Neural crest cell (in vitro differentiated cells): ENCODE measurements at regions not wholly inside any gene's neighbourhood (a gene's known extent, or its start where the extent isn't known, plus 50 kb on each side); places are given as distances from the start of the nearest gene placed in this dataset.
"Not testable (repeated sequence)": the region's sequence is repeated elsewhere in the genome, so short reads cannot be mapped to it uniquely, and the experiment has no call there.

Experiments used
- DNase-seq: peaks from one replicate; pipeline ENCODE4 v3.0.0; 2021; ENCODE audit warnings: low read depth, mixed read lengths, low spot score
- H3K27ac Mint-ChIP-seq: one replicate; pipeline ENCODE4 v1.8.0; 2021; ENCODE audit warnings: mild to moderate bottlenecking, mixed read lengths; ENCODE audit not compliant: unreplicated experiment
- H3K27me3 Mint-ChIP-seq: 2 replicates; pipeline ENCODE4 v1.8.0; 2021; ENCODE audit warnings: low read depth, mild to moderate bottlenecking, mixed read lengths
- H3K36me3 Mint-ChIP-seq: 2 replicates; pipeline ENCODE4 v1.8.0; 2021; ENCODE audit warnings: low read depth, mild to moderate bottlenecking, mixed read lengths
- H3K4me1 Mint-ChIP-seq: 2 replicates; pipeline ENCODE4 v1.8.0; 2021; ENCODE audit warnings: mixed read lengths
- H3K4me3 Mint-ChIP-seq: one replicate; pipeline ENCODE4 v1.8.0; 2021; ENCODE audit warnings: mild to moderate bottlenecking, mixed read lengths
- H3K9me3 Mint-ChIP-seq: 2 replicates; pipeline ENCODE4 v1.8.0; 2021; ENCODE audit warnings: mixed read lengths
- CTCF ChIP-seq: fragments of 200-600 bp; sonication (generic); conservative IDR thresholded peaks from 2 replicates; pipeline ENCODE4 v1.5.0; 2021; ENCODE audit warnings: antibody characterized with exemption, mild to moderate bottlenecking

- no peaks in the 10 kb centered on the region for H3K36me3 Mint-ChIP-seq
- H3K9me3 Mint-ChIP-seq, result no peaks in the 10 kb centered on the region
- H3K27me3 Mint-ChIP-seq, result peaks cover 8% of the 10 kb centered on the region
- TF ChIP-seq CTCF, result no peak
- H3K4me1 Mint-ChIP-seq, result no peaks in the 10 kb centered on the region
- H3K27ac Mint-ChIP-seq, result no peak overlapping the region
- H3K4me3 Mint-ChIP-seq, result no peak overlapping the region
- no peak for DNase-seq
These were observed 483.7 kb upstream of the ATXN8OS start for GRCh38 chr13:69623973-69624372.

GRCh38 chr13:69619651-69620050 lies 488.0 kb upstream of the ATXN8OS start:
- TF ChIP-seq CTCF, result no peak
- Mint-ChIP-seq H3K36me3 (no peaks in the 10 kb centered on the region), H3K4me1 (no peaks in the 10 kb centered on the region), H3K4me3 (no peak overlapping the region), H3K9me3 (no peaks in the 10 kb centered on the region), H3K27me3 (peaks cover 34% of the 10 kb centered on the region), H3K27ac (no peak overlapping the region)
- DNase-seq, result no peak

GRCh38 chr13:69618838-69619237 lies 488.8 kb upstream of the ATXN8OS start:
- H3K27me3 Mint-ChIP-seq, result peaks cover 40% of the 10 kb centered on the region
- no peaks in the 10 kb centered on the region for H3K4me1 Mint-ChIP-seq
- no peak for TF ChIP-seq CTCF
- H3K9me3 Mint-ChIP-seq, result peaks cover 2% of the 10 kb centered on the region
- no peak for DNase-seq
- no peak overlapping the region for H3K4me3 Mint-ChIP-seq
- no peaks in the 10 kb centered on the region for H3K36me3 Mint-ChIP-seq
- H3K27ac Mint-ChIP-seq, result no peak overlapping the region

GRCh38 chr13:69618393-69618792 lies 489.2 kb upstream of the ATXN8OS start:
- H3K27me3 Mint-ChIP-seq, result peaks cover 45% of the 10 kb centered on the region
- no peak overlapping the region for H3K4me3 Mint-ChIP-seq
- peaks cover 2% of the 10 kb centered on the region for H3K9me3 Mint-ChIP-seq
- no peak for DNase-seq
- no peaks in the 10 kb centered on the region for H3K36me3 Mint-ChIP-seq
- TF ChIP-seq CTCF, result no peak
- H3K27ac Mint-ChIP-seq, result no peak overlapping the region
- no peaks in the 10 kb centered on the region for H3K4me1 Mint-ChIP-seq

GRCh38 chr13:69617587-69617986 lies 490.0 kb upstream of the ATXN8OS start:
- Mint-ChIP-seq H3K36me3 (no peaks in the 10 kb centered on the region), H3K27ac (no peak overlapping the region), H3K27me3 (peaks cover 52% of the 10 kb centered on the region), H3K4me1 (no peaks in the 10 kb centered on the region), H3K9me3 (peaks cover 2% of the 10 kb centered on the region), H3K4me3 (no peak overlapping the region)
- DNase-seq, result no peak
- no peak for TF ChIP-seq CTCF

- no peak for DNase-seq
- Mint-ChIP-seq H3K4me3 (no peak overlapping the region), H3K27me3 (peaks cover 61% of the 10 kb centered on the region), H3K27ac (no peak overlapping the region), H3K9me3 (peaks cover 2% of the 10 kb centered on the region), H3K4me1 (peaks cover 2% of the 10 kb centered on the region), H3K36me3 (no peaks in the 10 kb centered on the region)
- no peak for TF ChIP-seq CTCF
These were observed 491.2 kb upstream of the ATXN8OS start for GRCh38 chr13:69616396-69616795.

- H3K4me1 Mint-ChIP-seq, H3K27ac Mint-ChIP-seq: not testable (repeated sequence)
- H3K27me3 Mint-ChIP-seq, result peaks cover 68% of the 10 kb centered on the region
These were observed 492.6 kb upstream of the ATXN8OS start for GRCh38 chr13:69615055-69615454.

More at GRCh38 chr13:69615055-69615454, 492.6 kb upstream of the ATXN8OS start:
- not testable (repeated sequence) for H3K36me3 Mint-ChIP-seq, H3K4me3 Mint-ChIP-seq, DNase-seq, H3K9me3 Mint-ChIP-seq
